NCI-H1436 (cell line): ENCODE measurements at regions not wholly inside any gene's neighbourhood (a gene's known extent, or its start where the extent isn't known, plus 50 kb on each side); places are given as distances from the start of the nearest gene placed in this dataset.

Source experiments
- DNase-seq: peaks from one replicate; lab custom pipeline; 2025; lab: John Stamatoyannopoulos, UW

DNA sequence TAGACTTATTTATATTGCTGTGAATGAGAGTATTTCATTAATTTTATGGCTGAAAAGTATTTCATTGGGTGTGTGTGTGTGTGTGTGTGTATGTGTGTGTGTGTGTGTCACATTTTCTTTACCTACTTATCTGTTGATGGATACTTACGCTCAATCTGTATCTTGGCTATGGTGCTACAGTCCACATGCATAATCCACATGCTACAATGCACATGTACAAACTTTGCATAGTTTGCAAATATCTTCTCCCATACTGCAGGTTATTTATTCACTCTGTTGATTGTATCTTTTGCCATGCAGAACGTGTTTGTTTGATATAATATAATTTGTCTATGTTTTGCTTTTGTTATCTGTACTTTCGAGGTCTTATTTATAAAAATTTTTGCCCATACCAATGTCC lies 167.8 kb downstream of the RAB28 start:
- DNase-seq: no peak

DNA sequence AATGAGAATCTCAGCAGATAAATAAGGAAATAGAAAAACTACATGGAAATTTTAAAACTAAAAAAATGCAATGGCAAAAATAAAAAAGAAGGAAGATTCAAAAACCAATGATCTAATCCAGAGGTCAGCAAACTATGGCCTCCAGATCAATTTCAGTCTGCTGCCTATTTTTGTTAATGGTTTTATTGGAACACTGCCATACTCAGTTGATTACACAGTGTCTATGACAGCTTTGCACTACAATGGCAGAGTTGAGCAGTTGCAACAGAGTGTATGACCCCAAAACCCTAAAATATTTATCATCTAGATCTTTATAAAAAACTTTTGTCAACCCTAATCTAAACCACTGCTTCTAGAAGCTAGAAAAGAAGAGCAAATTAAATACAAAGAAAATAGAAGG lies 170.3 kb downstream of the RAB28 start:
- no peak for DNase-seq

DNA sequence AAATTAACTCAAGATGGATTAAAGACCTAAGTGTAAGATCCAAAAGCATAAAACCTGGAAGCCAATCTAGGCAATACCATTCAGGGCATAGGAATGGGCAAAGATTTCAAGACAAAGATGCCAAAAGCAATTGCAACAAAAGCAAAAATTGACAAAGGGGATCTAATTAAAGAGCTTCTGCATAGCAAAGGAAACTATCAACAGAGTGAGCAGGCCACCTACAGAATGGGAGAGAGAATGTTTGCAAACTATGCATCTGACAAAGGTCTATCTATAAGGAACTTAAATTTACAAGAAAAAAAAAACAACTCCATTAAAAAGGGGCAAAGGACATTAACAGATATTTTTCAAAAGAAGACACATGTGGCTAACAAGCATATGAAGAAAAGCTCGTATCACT lies 171.9 kb downstream of the RAB28 start:
- DNase-seq: no peak

DNA sequence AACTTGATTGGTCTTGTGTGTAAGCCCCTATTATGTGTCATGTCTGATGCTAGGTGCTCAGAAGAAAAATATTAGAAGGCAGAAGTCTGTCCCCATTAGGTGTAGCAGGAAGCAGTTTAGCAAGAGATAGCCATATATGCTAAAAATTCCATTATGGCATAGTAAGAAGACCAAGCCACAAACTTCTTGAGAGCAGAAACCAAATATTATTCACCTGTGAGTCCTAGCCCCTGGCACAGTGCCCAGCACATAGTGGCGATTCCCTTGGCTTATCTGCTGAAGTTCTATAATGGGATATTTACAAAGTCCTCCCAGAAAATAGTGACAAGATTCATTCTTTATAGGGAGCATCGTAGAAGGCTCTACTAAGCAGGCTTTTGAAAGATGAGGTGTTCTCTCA lies 174.4 kb downstream of the RAB28 start:
- DNase-seq: no peak

DNA sequence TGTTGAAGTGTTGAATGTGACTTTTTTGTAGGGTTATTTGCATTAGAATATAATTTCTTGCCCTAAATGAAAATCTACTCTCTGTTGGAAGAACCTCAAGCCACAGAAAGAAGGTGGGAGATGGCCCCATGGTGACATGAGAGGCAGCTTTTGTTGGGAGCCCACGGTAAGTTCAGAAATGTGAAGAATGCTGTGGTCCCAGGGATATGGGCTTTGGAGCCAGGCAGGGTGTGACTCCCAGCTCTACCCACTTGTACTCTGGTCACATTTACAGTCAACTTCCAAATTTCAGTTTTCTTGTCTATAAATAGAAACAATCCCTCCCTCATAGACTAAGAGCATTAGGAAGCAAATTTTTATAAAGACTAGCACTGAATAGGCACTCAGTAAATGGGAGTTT lies 177.8 kb downstream of the RAB28 start:
- no peak for DNase-seq

DNA sequence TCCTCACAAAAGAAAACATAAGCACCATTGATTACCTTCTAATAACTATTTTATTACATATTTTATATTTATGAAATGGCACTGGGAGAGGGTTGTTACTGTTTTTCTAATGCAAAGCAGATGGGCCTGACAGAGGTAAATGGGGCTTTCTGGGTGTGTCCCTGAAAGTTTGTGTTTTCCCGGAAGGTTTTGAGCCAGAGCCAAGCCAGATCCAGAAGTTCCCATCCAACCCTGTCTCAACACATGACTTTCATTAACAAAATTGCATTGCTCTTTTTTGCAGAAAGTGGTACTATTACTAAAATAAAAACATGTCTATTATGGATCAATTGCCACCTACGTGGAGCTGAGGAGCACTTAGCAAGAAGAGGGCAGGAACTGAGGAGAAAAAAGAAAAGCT lies 181.3 kb downstream of the RAB28 start:
- no peak for DNase-seq

DNA sequence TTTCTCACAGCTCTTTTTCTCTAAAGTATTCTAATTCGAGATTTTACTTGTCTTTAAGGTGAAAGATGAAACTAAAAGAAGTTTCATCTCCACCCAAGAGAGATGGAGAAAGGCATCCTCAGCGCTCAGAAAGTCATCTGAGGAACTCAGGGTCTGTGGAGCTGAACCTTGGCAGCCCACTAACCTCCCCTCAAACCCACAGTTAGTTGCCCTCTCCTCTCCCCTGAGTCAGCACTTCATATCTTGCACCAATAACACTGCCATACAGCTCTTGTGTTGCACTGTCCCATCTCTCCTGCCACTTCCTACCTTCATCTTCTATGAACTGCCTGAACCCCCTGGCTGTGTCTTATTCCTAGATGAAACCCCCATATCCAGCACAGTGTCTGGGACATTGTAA lies 184.8 kb downstream of the RAB28 start:
- no peak for DNase-seq

DNA sequence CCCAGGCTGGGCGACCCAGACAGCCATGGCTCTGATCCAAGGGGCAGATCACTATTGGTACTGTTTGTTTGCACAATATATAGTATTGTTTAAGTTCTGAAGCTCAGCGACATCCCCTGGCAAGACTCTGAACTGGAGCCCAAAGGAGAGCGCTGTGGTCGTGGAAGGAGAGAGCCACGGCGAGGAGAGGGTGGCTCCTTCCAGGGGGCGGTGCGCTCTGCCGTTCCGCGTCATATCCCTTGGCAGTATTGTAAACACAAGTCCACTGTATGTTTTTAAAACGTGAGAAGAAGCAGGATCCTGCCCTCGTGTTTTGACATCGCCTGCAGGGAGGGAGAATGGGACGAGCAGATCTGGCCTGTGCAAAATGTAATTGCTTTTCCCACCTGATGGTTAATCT lies 185.5 kb downstream of the RAB28 start:
- DNase-seq: no peak

DNA sequence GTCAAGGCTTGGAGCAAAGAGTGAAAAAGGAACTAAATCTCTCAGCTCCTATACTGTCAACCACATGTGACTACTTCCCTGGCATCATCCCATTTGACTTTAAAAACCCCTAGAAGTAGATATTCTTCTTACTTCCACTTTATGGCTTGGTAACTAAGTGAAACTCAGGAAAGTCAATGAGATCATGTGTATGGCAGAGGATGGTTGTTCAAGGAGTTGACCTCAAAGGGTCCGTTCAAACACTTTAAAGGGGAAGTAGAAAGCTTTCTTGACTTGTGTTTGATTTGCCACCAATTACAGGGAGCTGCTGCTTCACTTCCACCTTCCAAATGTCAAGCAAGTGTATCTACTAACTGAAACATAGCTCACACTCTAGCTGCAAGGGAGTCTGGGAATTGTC lies 187.2 kb downstream of the RAB28 start:
- no peak for DNase-seq

DNA sequence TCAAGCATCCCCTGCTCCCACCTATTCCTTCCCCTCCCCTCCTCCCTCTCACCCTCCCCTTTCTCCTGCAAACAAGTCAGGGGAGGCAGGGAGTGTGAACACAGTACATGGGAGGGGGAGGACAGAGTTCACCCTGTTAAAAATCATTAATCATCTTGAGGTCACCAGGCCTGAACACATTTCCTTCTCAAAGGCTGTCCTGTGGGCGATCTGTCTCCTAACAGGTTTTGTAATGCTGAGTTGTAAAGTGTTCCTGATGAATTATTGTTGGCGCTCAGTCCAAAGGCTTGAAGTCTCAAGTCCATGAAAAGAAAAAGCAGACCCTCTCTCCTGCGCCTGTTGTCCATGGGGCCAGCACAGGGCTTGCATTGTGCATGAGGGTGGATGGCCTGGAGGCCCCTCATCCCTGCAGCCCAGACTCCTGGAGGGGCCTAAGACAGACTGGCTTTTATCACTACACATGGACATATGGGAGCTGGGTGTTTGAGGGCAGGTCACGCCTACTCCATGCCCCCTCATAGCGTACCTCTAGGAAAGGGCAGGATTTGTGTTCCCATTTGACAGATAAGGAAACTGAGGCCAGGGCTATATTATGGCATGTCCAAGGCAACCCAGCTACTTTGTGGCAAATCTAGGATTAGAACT lies 189.1 kb downstream of the RAB28 start:
- DNase-seq: no peak

DNA sequence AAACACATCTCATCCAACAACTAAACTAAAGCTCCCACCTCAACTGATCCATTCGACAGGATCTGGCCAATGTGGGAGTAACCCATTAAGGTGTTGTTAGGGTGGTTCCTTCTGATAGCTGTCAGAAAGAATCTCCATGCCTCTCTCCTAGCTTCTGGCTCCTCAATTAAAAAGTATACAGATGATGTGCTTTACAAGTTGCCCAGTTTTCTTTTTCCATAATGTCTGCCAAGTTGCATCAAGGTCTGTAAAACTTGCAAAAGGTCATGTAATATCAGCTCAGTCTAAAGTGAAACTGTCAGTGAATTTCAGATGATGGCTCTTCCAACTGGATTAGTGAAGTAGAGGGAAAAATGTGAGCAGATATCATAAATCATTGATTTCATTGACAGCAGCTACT lies 191.8 kb downstream of the RAB28 start:
- no peak for DNase-seq

DNA sequence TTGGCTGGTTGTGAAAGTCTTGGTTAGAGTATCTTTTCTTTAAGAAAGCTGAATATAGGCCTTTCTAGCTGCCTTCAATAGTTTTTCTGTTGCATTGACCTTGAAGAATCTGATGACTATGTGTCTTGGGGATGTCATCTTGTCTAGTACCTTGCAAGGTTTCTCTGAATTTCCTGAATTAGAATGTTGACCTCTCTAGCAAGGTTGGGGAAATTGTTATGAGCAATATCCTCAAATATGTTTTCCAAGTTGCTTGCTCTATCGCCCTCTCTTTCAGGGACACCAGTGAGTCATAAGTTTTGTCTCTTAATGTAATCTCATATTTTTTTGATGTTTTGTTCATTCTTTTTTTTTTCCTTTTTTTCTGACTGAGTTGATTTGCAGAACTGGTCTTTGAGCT lies 194.7 kb downstream of the RAB28 start:
- no peak for DNase-seq

DNA sequence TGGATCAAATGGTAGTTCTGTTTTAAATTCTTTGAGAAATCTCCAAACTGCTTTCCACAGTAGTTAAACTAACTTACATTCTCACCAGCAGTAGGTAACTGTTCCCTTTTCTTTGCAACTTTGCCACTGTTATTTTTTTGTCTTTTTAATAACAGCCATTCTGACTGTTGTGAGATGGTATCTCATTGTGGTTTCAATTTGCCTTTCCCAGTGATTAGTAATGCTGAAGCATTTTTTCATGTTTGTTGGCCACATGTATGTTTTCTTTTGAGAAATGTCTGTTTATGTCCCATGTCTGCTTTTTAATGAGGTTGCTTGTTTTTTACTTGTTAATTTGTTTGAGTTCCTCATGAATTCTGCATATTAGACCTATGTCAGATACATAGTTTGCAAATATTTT lies 198.8 kb downstream of the RAB28 start:
- DNase-seq: no peak

DNA sequence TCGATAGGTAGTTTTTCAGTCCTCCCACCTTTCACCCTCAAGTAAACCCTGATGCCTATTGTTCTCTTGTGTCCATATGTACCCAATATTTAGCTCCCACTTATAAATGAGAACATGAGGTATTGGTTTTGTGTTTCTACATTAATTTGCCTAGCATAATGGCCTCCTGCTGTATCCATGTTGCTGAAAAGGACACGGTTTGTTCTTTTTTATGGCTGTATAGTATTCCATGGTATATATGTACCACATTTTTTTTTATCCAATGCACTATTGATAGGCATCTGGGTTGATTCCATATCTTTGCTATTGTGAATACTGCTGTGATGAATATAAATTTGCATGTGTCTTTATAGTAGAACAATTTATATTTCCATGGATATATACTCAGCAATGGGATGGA lies 199.2 kb downstream of the RAB28 start:
- no peak for DNase-seq

DNA sequence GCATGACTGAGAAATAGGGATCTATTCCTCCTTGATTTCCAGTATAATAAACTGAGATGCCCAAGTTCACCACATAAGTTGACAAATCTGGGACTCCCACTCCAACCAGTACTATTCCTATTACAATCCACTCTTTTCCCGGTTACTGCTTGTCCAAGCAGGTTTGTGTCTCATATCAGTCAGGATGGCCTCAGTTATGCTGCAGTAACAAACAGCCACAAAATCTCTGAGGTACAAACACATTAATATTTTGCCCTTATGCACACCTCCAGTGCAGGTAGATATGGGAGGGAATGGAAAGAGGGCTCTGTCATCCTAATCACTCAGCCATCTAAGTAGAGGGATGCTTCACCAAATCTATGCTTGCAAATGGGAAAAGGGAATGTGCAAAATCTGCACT lies 207.8 kb downstream of the RAB28 start:
- DNase-seq: no peak

DNA sequence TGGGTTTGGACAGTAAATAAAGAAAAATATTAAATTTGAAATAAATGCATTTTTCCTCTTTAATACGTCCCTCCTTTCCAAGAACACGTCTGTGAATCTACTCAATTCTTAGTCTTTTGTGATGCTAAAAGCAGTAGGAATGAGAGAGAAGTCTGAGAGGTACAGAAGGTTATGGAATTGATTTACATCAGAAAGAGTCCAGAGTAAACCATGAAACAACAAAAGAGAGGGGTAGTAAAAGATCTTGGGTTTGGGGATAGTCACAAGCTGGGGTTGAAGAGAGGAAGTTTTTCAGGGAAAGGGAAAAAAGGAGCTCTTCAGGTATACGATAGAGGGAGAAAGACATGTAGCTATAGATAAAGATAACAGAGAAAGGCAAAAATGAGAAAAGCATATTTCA lies 215.4 kb downstream of the RAB28 start:
- DNase-seq: no peak

DNA sequence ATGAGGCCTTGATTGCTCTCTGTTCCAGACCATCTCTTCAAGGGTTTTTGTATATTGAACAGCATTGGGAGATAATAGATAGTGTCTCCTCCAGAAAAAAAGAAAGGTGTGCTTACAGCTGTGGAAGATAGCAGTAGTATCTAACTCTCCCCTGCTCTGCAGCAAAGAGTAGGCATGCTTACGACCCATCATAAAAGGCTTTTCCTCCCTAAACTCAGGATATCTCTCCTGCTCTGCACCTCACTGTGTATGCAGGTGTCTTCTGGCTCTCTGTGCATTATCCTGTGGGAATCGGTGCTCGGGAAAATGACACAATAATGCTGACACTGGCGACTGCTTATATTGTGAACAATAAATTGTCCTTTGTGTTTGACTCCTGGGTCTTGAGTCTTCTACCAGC lies 216.0 kb downstream of the RAB28 start:
- DNase-seq: no peak

DNA sequence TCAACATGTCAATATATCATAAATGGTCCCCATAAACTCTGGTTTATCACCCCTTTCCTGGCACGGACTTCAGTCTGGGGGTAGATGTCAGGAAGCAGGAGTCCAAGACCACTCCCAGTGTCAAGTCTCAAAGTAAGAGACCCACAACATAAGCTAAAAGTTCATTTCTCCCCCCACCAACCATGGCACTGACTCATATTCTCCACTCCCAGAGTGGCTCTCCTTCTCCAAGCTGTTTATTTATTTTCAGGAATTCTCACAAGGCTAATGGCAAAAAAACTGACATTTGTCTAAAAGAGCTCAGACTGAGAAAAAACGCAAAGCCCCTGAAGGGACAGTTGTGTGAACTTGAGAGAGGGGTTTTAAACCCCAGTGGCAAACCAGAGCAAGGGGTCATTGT lies 217.0 kb downstream of the RAB28 start:
- no peak for DNase-seq

DNA sequence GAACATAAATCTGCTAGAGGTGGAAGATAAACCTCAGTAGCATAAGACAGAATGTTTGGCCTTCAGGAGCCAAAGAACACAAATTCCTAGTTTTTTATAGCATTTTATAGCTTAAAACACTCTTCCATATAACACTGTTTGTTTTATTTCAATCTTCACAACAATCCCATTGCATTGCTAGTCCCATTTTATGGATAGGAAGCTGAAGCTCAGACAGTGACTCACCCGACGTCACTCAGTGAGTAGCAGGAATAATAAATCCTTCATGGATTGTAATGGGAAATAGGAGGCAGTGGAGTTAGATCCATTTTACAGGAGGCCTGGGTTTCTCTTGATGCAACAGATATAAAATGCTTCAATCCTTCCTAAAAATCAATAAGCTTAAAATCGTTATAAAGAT lies 217.5 kb downstream of the RAB28 start:
- no peak for DNase-seq

DNA sequence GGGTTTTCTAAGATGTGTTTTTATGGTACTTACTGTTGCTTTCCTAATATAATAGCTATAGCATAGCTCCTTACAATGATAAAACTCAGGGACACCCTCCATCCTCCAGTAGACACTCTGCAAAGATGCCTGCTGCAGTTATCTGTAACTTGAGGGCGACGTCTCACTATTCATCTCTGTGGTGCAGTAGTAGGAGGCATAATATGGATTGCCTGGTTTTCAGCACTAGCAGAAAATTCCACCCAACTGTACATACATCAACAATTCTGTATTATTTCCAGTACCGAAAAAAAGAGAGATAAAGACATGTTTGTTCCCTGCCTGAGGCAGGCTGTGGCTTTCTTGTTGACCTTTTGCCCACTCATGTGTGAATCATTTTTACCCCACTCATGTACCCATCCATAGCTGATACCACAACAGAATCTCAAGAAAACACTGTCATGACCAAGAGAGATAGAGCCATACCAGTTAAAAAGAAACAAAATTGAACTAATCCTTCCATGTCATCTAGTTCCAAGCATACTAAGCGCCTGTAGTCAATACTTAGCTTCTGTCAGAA lies 220.1 kb downstream of the RAB28 start:
- DNase-seq: no peak

DNA sequence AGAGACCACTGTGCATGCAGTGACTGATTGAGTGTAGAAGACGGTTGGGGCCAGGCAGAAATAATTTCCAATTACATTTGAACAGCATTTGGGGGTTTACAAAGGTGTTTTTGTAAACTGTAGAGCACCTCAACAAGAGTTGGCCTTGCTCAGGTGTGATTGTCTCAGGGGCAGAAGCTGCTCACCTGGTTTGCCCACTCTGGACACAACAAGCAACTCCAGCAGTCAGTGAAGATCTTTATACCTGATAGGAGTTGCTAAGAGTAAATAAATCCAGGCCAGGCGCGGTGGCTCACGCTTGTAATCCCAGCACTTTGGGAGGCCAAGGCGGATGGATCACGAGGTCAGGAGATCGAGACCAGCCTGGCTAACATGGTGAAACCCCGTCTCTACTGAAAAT lies 221.3 kb downstream of the RAB28 start:
- no peak for DNase-seq

DNA sequence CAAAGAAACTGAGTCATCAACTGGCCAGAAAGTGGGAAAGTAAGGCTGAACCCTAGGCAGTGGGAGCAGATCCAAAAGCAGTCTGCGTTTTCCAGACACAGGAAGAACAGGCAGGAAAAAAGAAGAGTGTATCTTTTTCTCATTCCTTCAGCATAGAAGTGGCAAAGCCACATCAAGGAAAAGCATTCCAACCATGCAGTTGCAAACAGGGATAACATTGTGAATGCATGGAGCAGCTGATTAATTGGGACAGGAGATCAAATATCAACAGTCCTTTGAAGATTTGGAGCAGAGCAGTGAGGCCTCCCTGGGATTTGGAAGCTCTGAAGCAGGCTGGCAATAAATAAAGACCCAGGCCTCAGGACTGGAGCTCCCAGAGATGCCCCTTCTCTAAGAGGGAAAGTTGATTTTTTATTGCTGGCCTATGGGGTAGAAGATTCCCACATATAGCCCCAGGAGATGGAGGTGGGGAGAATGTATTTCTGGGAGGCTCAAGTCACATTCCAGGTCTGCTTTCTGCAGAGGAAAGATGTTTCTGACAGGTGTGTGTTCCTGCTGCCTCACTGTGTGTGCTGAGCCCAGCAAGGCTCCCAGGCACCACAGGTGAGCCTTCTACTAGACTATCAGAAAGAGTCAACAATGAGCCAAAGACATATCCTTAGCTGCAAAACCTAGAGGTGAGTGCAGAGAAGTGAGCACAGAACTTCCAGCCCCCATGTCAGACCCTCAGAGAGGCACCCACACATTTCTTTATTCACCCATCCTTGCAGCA lies 222.5 kb downstream of the RAB28 start:
- no peak for DNase-seq

DNA sequence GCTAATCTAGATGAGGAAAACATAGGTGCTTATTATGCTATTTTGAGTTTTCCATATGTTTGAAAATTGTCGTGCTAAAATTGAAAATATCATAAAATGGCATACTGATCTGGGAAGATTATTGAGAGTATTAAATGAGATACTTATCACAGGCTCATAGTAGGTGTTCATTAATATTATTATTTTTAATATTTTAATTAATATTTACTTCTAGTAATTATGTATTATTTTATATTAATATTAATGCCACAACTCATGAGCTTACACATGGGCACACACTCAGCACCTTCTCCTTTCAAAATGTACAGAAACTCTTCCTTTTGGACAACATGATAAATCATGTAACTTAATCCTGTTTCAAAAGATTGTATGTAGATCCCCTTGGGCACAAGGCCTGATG lies 223.6 kb downstream of the RAB28 start:
- DNase-seq: no peak

DNA sequence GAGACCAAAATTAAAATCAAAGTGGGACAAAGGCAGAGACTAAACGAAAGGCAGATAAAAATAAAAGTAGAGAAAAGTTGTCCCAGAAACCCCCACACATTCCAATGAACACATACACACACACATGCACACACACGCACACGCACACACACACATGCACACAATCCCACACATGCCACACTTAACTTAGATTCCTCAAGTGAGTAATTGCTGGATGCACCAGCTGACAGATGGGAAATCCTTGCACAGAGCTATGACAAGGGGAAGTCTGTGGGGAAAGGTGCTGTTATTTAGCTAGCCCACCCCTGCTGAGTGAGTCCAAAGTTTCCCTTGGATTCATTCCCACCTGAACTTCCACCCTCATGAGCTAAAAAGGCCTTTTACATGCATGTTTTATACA lies 233.9 kb downstream of the RAB28 start:
- DNase-seq: no peak
